SK-N-SH treated with all-trans-retinoic acid at 6 μM for 48 hours (cell line): ENCODE measurements at regions not wholly inside any gene's neighbourhood (a gene's known extent, or its start where the extent isn't known, plus 50 kb on each side); places are given as distances from the start of the nearest gene placed in this dataset.

Experiments used
- ATAC-seq: fragments of 200-7000 bp; cut with Tn5 transposase; 3 replicates; pipeline ENCODE4 v1.9.1; 2020; ENCODE audit warnings: mild to moderate bottlenecking, moderate library complexity
- ARNTL ChIP-seq: fragments of 450-650 bp; formaldehyde crosslinking; IDR thresholded peaks from 2 replicates; pipeline ENCODE4 v1.5.0; 2020; ENCODE audit warnings: low read depth, mild to moderate bottlenecking, moderate library complexity, borderline replicate concordance
- BACH2 ChIP-seq: fragments of 250-450 bp; sonication (Bioruptor Pico); IDR thresholded peaks from 2 replicates; pipeline ENCODE4 v1.9.0; 2021; ENCODE audit warnings: mild to moderate bottlenecking, borderline replicate concordance
- CREB5 ChIP-seq: fragments of 250-450 bp; sonication (Bioruptor Pico); IDR thresholded peaks from 2 replicates; pipeline ENCODE4 v1.5.1; 2020; ENCODE audit warnings: low read depth, mild to moderate bottlenecking, moderate library complexity
- CSDC2 ChIP-seq: fragments of 250-450 bp; sonication (Bioruptor Pico); IDR thresholded peaks from 2 replicates; pipeline ENCODE4 v1.5.0; 2020; ENCODE audit warnings: mild to moderate bottlenecking, moderate library complexity
- CSRNP3 ChIP-seq: fragments of 250-450 bp; sonication (Bioruptor Pico); IDR thresholded peaks from 2 replicates; pipeline ENCODE4 v1.5.1; 2021; ENCODE audit warnings: mild to moderate bottlenecking, moderate library complexity
- ESRRG ChIP-seq: fragments of 250-450 bp; sonication (Bioruptor Pico); IDR thresholded peaks from 2 replicates; pipeline ENCODE4 v1.6.1; 2021; ENCODE audit warnings: mild to moderate bottlenecking
- GLIS3 ChIP-seq: fragments of 250-450 bp; sonication (Bioruptor Pico); IDR thresholded peaks from 2 replicates; pipeline ENCODE4 v1.5.0; 2020; ENCODE audit warnings: mild to moderate bottlenecking, moderate library complexity
- ISL1 ChIP-seq: fragments of 250-450 bp; sonication (Bioruptor Pico); IDR thresholded peaks from 2 replicates; pipeline ENCODE4 v2.1.2; 2022; ENCODE audit warnings: mild to moderate bottlenecking, moderate library complexity
- OSR1 ChIP-seq: fragments of 250-450 bp; sonication (Bioruptor Pico); IDR thresholded peaks from 2 replicates; pipeline ENCODE4 v1.8.0; 2022; ENCODE audit warnings: moderate library complexity, mild to moderate bottlenecking, inconsistent platforms
- POU6F1 ChIP-seq: fragments of 250-450 bp; sonication (Bioruptor Pico); IDR thresholded peaks from 2 replicates; pipeline ENCODE4 v1.8.0; 2021; ENCODE audit warnings: low read depth, mild to moderate bottlenecking, moderate library complexity, borderline replicate concordance
- PPARA ChIP-seq: fragments of 250-450 bp; sonication (Bioruptor Pico); IDR thresholded peaks from 2 replicates; pipeline ENCODE4 v1.5.0; 2020; ENCODE audit warnings: mild to moderate bottlenecking, borderline replicate concordance
- SNAI2 ChIP-seq: fragments of 250-450 bp; sonication (Bioruptor Pico); IDR thresholded peaks from 2 replicates; pipeline ENCODE4 v1.5.0; 2020; ENCODE audit warnings: mild to moderate bottlenecking, moderate library complexity
- TCF4 ChIP-seq: fragments of 250-450 bp; sonication (Bioruptor Pico); IDR thresholded peaks from 2 replicates; pipeline ENCODE4 v1.8.0; 2021; ENCODE audit warnings: mild to moderate bottlenecking, moderate library complexity, borderline replicate concordance
- TOX ChIP-seq: fragments of 250-450 bp; sonication (Bioruptor Pico); IDR thresholded peaks from 2 replicates; pipeline ENCODE4 v1.8.0; 2021; ENCODE audit warnings: mild to moderate bottlenecking, moderate library complexity, borderline replicate concordance
- TSHZ2 ChIP-seq: fragments of 250-450 bp; sonication (Bioruptor Pico); IDR thresholded peaks from 2 replicates; pipeline ENCODE4 v1.5.0; 2020; ENCODE audit warnings: mild to moderate bottlenecking, moderate library complexity
- ZC3H10 ChIP-seq: fragments of 250-450 bp; sonication (Bioruptor Pico); IDR thresholded peaks from 2 replicates; pipeline ENCODE4 v1.5.1; 2021; ENCODE audit warnings: mild to moderate bottlenecking, moderate library complexity
- ZFP3 ChIP-seq: fragments of 250-450 bp; sonication (Bioruptor Pico); IDR thresholded peaks from 2 replicates; pipeline ENCODE4 v1.5.0; 2020; ENCODE audit warnings: mild to moderate bottlenecking, moderate library complexity
- ZFP30 ChIP-seq: fragments of 450-650 bp; formaldehyde crosslinking; IDR thresholded peaks from 2 replicates; pipeline ENCODE4 v1.5.0; 2022; ENCODE audit warnings: mild to moderate bottlenecking, moderate library complexity
- ZNF565 ChIP-seq: fragments of 450-650 bp; formaldehyde crosslinking; conservative IDR thresholded peaks from 2 replicates; pipeline ENCODE4 v1.5.0; 2020; ENCODE audit warnings: low read depth, mild to moderate bottlenecking, moderate library complexity
- ZNF70 ChIP-seq: fragments of 450-650 bp; formaldehyde crosslinking; IDR thresholded peaks from 2 replicates; pipeline ENCODE4 v1.5.0; 2020; ENCODE audit warnings: mild to moderate bottlenecking, moderate library complexity
- ZNF8 ChIP-seq: fragments of 450-650 bp; formaldehyde crosslinking; IDR thresholded peaks from 2 replicates; pipeline ENCODE4 v1.5.0; 2020; ENCODE audit warnings: mild to moderate bottlenecking, moderate library complexity

GRCh38 chr2:217707131-217707611, 295.6 kb downstream of the TNS1 start:
- peak; percentile 30; the same call in 2 of the 3 replicates for ATAC-seq
- TF ChIP-seq CSRNP3 (CRISPR knock-in tag) = no peak
- no peak for TF ChIP-seq ZNF8 (CRISPR knock-in tag)
- TF ChIP-seq CREB5 (CRISPR knock-in tag) = no peak
- TF ChIP-seq POU6F1 (CRISPR knock-in tag) = no peak
- TF ChIP-seq ZFP30 (CRISPR knock-in tag) = no peak
- TF ChIP-seq ZC3H10 (CRISPR knock-in tag) = no peak
- TF ChIP-seq CSDC2 (CRISPR knock-in tag) = no peak
- TF ChIP-seq PPARA (CRISPR knock-in tag) = no peak
- TF ChIP-seq ISL1 (CRISPR knock-in tag) = no peak
- no peak for TF ChIP-seq ARNTL
- TF ChIP-seq SNAI2 (CRISPR knock-in tag) = no peak
- no peak for TF ChIP-seq TSHZ2
- TF ChIP-seq ZFP3 (CRISPR knock-in tag) = no peak
- TF ChIP-seq ZNF565 (CRISPR knock-in tag) = no peak
- no peak for TF ChIP-seq GLIS3
- TF ChIP-seq TOX (CRISPR knock-in tag) = no peak

- no peak for ATAC-seq
- TF ChIP-seq CREB5 (CRISPR knock-in tag) (no peak), TCF4 (CRISPR knock-in tag) (no peak), ARNTL (no peak), ESRRG (CRISPR knock-in tag) (no peak), OSR1 (CRISPR knock-in tag) (no peak), TOX (CRISPR knock-in tag) (no peak), TSHZ2 (no peak), ZFP30 (CRISPR knock-in tag) (no peak), CSDC2 (CRISPR knock-in tag) (no peak), BACH2 (CRISPR knock-in tag) (no peak), ZFP3 (CRISPR knock-in tag) (no peak), POU6F1 (CRISPR knock-in tag) (no peak), SNAI2 (CRISPR knock-in tag) (no peak), ZC3H10 (CRISPR knock-in tag) (no peak), GLIS3 (no peak), ZNF70 (CRISPR knock-in tag) (no peak)
- TF ChIP-seq, all 23 proteins: peak for 0
Measured at GRCh38 chr2:217706513-217706912, 296.3 kb downstream of the TNS1 start.
